Heart left ventricle (tissue), 13 donors: ENCODE measurements at regions not wholly inside any gene's neighbourhood (a gene's known extent, or its start where the extent isn't known, plus 50 kb on each side); places are given as distances from the start of the nearest gene placed in this dataset.
"Not testable (repeated sequence)": the region's sequence is repeated elsewhere in the genome, so short reads cannot be mapped to it uniquely, and the experiment has no call there.

Experiments
- POLR2A ChIP-seq, 2 donors: fragments of 450-650 bp; IDR thresholded peaks; one replicate each; pipeline ENCODE4 v1.6.1; 2017; ENCODE audit warnings: antibody characterized with exemption in 2 of 2, mild to moderate bottlenecking in 2 of 2, moderate library complexity in 2 of 2
- TF ChIP-seq, protein P1 (sequence below), 12 donors: fragments of 200-600 bp; sonication (generic) in 4 of 12; IDR thresholded peaks; one replicate each; pipeline versions ENCODE4 v1.5.0 to v1.8.0; 2018 to 2022; ENCODE audit warnings: antibody characterized with exemption in 12 of 12, mild to moderate bottlenecking in 5 of 12
- donor health status: ischemic (EF 13 %, LVEDD 7.1; RV severe dilation, severe dysfunction).
- donor health status: DM: no; HTN: yes; CAD: no.
- donor health status: DM: no; HTN: no; CAD: no.
- donor health status: ischemic (EF 25% LVEDD 6.9; RV normal size, moderate dysfunction).
- donor health status: ischemic (EF 25% LVEDD 5.7; RV mildly dilated, moderate dysfunction).
- donor health status: ischemic (EF 35%, LVEDD 5.7; RV mildly dilated, moderate dysfunction).
- donor health status: nonischemic (EF 11% LVEDD 7.7; RV severe dilation, severe dysfunction).
- donor health status: DM: yes; HTN: yes; CAD: no.
- donor health status: PGD.
- donor health status: ischemic (EF 29% LVEDD 5.4; RV normal size, mild dysfunction).
- donor health status: nonischemic (EF 23%, LVEDD 6.1; RV moderate dilation, normal function).

GRCh38 chr17:45563283-45563682 is 72.8 kb upstream of the PLEKHM1 start:
- TF ChIP-seq, protein P1, sequence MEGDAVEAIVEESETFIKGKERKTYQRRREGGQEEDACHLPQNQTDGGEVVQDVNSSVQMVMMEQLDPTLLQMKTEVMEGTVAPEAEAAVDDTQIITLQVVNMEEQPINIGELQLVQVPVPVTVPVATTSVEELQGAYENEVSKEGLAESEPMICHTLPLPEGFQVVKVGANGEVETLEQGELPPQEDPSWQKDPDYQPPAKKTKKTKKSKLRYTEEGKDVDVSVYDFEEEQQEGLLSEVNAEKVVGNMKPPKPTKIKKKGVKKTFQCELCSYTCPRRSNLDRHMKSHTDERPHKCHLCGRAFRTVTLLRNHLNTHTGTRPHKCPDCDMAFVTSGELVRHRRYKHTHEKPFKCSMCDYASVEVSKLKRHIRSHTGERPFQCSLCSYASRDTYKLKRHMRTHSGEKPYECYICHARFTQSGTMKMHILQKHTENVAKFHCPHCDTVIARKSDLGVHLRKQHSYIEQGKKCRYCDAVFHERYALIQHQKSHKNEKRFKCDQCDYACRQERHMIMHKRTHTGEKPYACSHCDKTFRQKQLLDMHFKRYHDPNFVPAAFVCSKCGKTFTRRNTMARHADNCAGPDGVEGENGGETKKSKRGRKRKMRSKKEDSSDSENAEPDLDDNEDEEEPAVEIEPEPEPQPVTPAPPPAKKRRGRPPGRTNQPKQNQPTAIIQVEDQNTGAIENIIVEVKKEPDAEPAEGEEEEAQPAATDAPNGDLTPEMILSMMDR (IDR thresholded peaks at IDR 0.05), result not testable (repeated sequence)
- not testable (repeated sequence) for TF ChIP-seq POLR2A (IDR thresholded peaks at IDR 0.05)
